ENCODE measurements at regions not wholly inside any gene's neighbourhood (a gene's known extent, or its start where the extent isn't known, plus 50 kb on each side); places are given as distances from the start of the nearest gene placed in this dataset.

- no peak for TF ChIP-seq CTCF (tag by site-specific recombination; IDR thresholded peaks at IDR 0.05)
- TF ChIP-seq ZNF76 (tag by site-specific recombination; IDR thresholded peaks at IDR 0.05; ENCODE audit: borderline replicate concordance, low read depth): no peak
- no peak for TF ChIP-seq ZNF138 (tag by site-specific recombination; IDR thresholded peaks at IDR 0.05; ENCODE audit: borderline replicate concordance)
- no peak for TF ChIP-seq ZNF362 (tag by site-specific recombination; IDR thresholded peaks at IDR 0.05)
- TF ChIP-seq ELK4 (IDR thresholded peaks at IDR 0.05; ENCODE audit: borderline replicate concordance, low read depth, low read length): no peak
- TF ChIP-seq ZFP69B (tag by site-specific recombination; IDR thresholded peaks at IDR 0.05): no peak
- no peak for TF ChIP-seq RBAK (tag by site-specific recombination; IDR thresholded peaks at IDR 0.05)
- no peak for TF ChIP-seq ZNF350 (tag by site-specific recombination; IDR thresholded peaks at IDR 0.05)
- no peak for TF ChIP-seq ZNF596 (tag by site-specific recombination; IDR thresholded peaks at IDR 0.05)
- no peak for TF ChIP-seq REST (tag by site-specific recombination; IDR thresholded peaks at IDR 0.05)
Measured at GRCh38 chr14:42806909-42807315, 1200.2 kb downstream of the LRFN5 start.

Data from HEK293 (cell line).